GM21381 (cell line): ENCODE measurements at regions not wholly inside any gene's neighbourhood (a gene's known extent, or its start where the extent isn't known, plus 50 kb on each side); places are given as distances from the start of the nearest gene placed in this dataset.
"Not testable (repeated sequence)": the region's sequence is repeated elsewhere in the genome, so short reads cannot be mapped to it uniquely, and the experiment has no call there.

Source experiments
- ATAC-seq: cut with Tn5 transposase; IDR thresholded peaks from one replicate; pipeline ENCODE4 v1.9.1; 2021; ENCODE audit warnings: mild to moderate bottlenecking, moderate library complexity; ENCODE audit not compliant: unreplicated experiment

GRCh38 chr6:166253778-166254204 is 54.4 kb downstream of the PRR18 start:
- ATAC-seq: no peak

GRCh38 chr6:166253281-166253681 is 54.9 kb downstream of the PRR18 start:
- ATAC-seq: peak; percentile 53

GRCh38 chr6:166252601-166253000 is 55.6 kb downstream of the PRR18 start:
- ATAC-seq: no peak

- no peak for ATAC-seq
These were observed 56.5 kb downstream of the PRR18 start for GRCh38 chr6:166251655-166252054.

GRCh38 chr6:166251211-166251610 is 57.0 kb downstream of the PRR18 start:
- no peak for ATAC-seq

GRCh38 chr6:166249061-166249785 is 59.0 kb downstream of the PRR18 start:
- ATAC-seq: not testable (repeated sequence)

GRCh38 chr6:166245148-166245547 is 63.0 kb downstream of the PRR18 start:
- no peak for ATAC-seq

- ATAC-seq: peak; percentile 99
These were observed 63.7 kb downstream of the PRR18 start for GRCh38 chr6:166244353-166245045.

GRCh38 chr6:166242888-166243287 is 65.3 kb downstream of the PRR18 start:
- no peak for ATAC-seq

GRCh38 chr6:166241974-166242373 is 66.2 kb downstream of the PRR18 start:
- no peak for ATAC-seq

GRCh38 chr6:166240889-166241288 is 67.3 kb downstream of the PRR18 start:
- no peak for ATAC-seq

- ATAC-seq: no peak
These were observed 70.0 kb upstream of the TBXT start for GRCh38 chr6:166237617-166238016.

- no peak for ATAC-seq
These were observed 68.9 kb upstream of the TBXT start for GRCh38 chr6:166236596-166236995.

- ATAC-seq: no peak
These were observed 68.1 kb upstream of the TBXT start for GRCh38 chr6:166235666-166236292.

GRCh38 chr6:166231181-166231580 is 63.5 kb upstream of the TBXT start:
- not testable (repeated sequence) for ATAC-seq

- ATAC-seq: no peak
These were observed 61.3 kb upstream of the TBXT start for GRCh38 chr6:166228839-166229528.

- ATAC-seq: no peak
These were observed 60.8 kb upstream of the TBXT start for GRCh38 chr6:166228425-166228824.

GRCh38 chr6:166223079-166223478 is 55.4 kb upstream of the TBXT start:
- ATAC-seq: no peak

- no peak for ATAC-seq
These were observed 55.0 kb upstream of the TBXT start for GRCh38 chr6:166222631-166223030.

- no peak for ATAC-seq
These were observed 54.0 kb upstream of the TBXT start for GRCh38 chr6:166221636-166222035.

GRCh38 chr6:166221040-166221439 is 53.4 kb upstream of the TBXT start:
- ATAC-seq: no peak
